B cell (primary cell): ENCODE measurements at regions not wholly inside any gene's neighbourhood (a gene's known extent, or its start where the extent isn't known, plus 50 kb on each side); places are given as distances from the start of the nearest gene placed in this dataset.

Experiments
- ATAC-seq: fragments of 200-7000 bp; cut with Tn5 transposase; one replicate; pipeline ENCODE4 v1.10.0; 2021; ENCODE audit warnings: low read depth, mild to moderate bottlenecking, moderate number of reproducible peaks, moderate library complexity
- CTCF ChIA-PET: fragments of 350-600 bp; sonication (Branson Sonifier 250); formaldehyde crosslinking; loops from one replicate; lab custom pipeline; 2021; ENCODE audit warnings: antibody characterized with exemption, inconsistent platforms; lab: Charles Lee
- POLR2A ChIA-PET: fragments of 350-600 bp; sonication (Branson Sonifier 250); formaldehyde crosslinking; loops from one replicate; lab custom pipeline; 2021; ENCODE audit warnings: antibody characterized with exemption; lab: Charles Lee
- DNase-seq: peaks from one replicate; pipeline ENCODE4 v3.0.0; 2013
- H2AFZ ChIP-seq: 2 replicates; pipeline ENCODE4 v1.6.1; 2012; ENCODE audit warnings: mild to moderate bottlenecking, low read depth, low read length; ENCODE audit not compliant: insufficient read depth, poor library complexity, severe bottlenecking
- H3K27ac ChIP-seq, 2 donors: 1 replicate in 1 of 2; 2 replicates in 1 of 2; pipeline ENCODE4 v1.5.1; 2012 to 2013; ENCODE audit warnings: low read length in 2 of 2, mild to moderate bottlenecking in 2 of 2, moderate library complexity in 1 of 2
- H3K27me3 ChIP-seq, 4 experiments: fragments of 200-600 bp in 1 of 4; sonication (generic) in 1 of 4; replicated peaks in 1 of 4; 1 replicate in 2 of 4; 2 replicates in 2 of 4; pipeline versions ENCODE4 v1.6.1 to v1.7.0; 2013 to 2016; ENCODE audit warnings: low read length in 3 of 4, mild to moderate bottlenecking in 2 of 4, mixed read lengths in 1 of 4, moderate library complexity in 1 of 4; ENCODE audit not compliant: insufficient read depth in 4 of 4, control insufficient read depth in 3 of 4; ENCODE audit errors: control extremely low read depth in 1 of 4
- H3K36me3 ChIP-seq, 2 experiments: replicated peaks in 1 of 2; 1 replicate in 1 of 2; 2 replicates in 1 of 2; pipeline versions ENCODE4 v1.6.1 to v1.7.1; 2013; ENCODE audit warnings: low read length in 1 of 2; ENCODE audit not compliant: insufficient read depth in 2 of 2, control insufficient read depth in 1 of 2; ENCODE audit errors: control extremely low read depth in 1 of 2, extremely low read depth in 1 of 2
- H3K4me1 ChIP-seq, 2 donors: fragments of 200-600 bp in 1 of 2; sonication (generic) in 1 of 2; 1 replicate in 1 of 2; 2 replicates in 1 of 2; pipeline versions ENCODE4 v1.5.1 to v1.6.1; 2013 to 2017; ENCODE audit warnings: low read length in 2 of 2; ENCODE audit not compliant: control insufficient read depth in 2 of 2, insufficient read depth in 2 of 2
- H3K4me2 ChIP-seq: replicated peaks from 2 replicates; pipeline ENCODE3; 2012; ENCODE audit warnings: mild to moderate bottlenecking, low read depth, low read length; ENCODE audit not compliant: poor library complexity, severe bottlenecking
- H3K4me3 ChIP-seq, 5 experiments: fragments of 200-600 bp in 1 of 5; sonication (generic) in 1 of 5; 1 replicate in 3 of 5; 2 replicates in 2 of 5; pipeline versions ENCODE4 v1.5.1 to v1.7.0; 2011 to 2016; ENCODE audit warnings: low read length in 4 of 5, mild to moderate bottlenecking in 4 of 5, low read depth in 2 of 5, control low read depth in 1 of 5, moderate library complexity in 1 of 5; ENCODE audit not compliant: insufficient read depth in 1 of 5; ENCODE audit errors: control extremely low read depth in 1 of 5, extremely low read depth in 1 of 5
- H3K79me2 ChIP-seq: fragments of 200-600 bp; sonication (generic); one replicate; pipeline ENCODE4 v1.6.0; 2016; ENCODE audit warnings: low read length; ENCODE audit not compliant: control insufficient read depth, insufficient read depth
- H3K9ac ChIP-seq: fragments of 200-600 bp; sonication (generic); 2 replicates; pipeline ENCODE4 v1.6.1; 2017; ENCODE audit warnings: mild to moderate bottlenecking, low read length, moderate library complexity
- H3K9me3 ChIP-seq, 3 donors: one replicate each; pipeline versions ENCODE4 v1.6.1 to v1.7.1; 2013; ENCODE audit warnings: low read length in 2 of 3; ENCODE audit not compliant: control insufficient read depth in 2 of 3, insufficient read depth in 1 of 3; ENCODE audit errors: control extremely low read depth in 1 of 3
- H4K20me1 ChIP-seq: 2 replicates; pipeline ENCODE4 v1.6.0; 2012; ENCODE audit warnings: mild to moderate bottlenecking, low read length; ENCODE audit not compliant: insufficient read depth, control insufficient read depth, poor library complexity, severe bottlenecking
- H3K27ac Mint-ChIP-seq: one replicate; pipeline ENCODE4 v1.8.0; 2021; ENCODE audit warnings: mixed read lengths
- H3K27me3 Mint-ChIP-seq: one replicate; pipeline ENCODE4 v1.8.0; 2021; ENCODE audit warnings: mixed read lengths
- H3K4me1 Mint-ChIP-seq: one replicate; pipeline ENCODE4 v1.8.0; 2021; ENCODE audit warnings: mixed read lengths
- H3K4me3 Mint-ChIP-seq: one replicate; pipeline ENCODE4 v1.8.0; 2021; ENCODE audit warnings: mixed read lengths
- H3K9me3 Mint-ChIP-seq: one replicate; pipeline ENCODE4 v1.8.0; 2022; ENCODE audit warnings: mixed read lengths; ENCODE audit not compliant: insufficient read depth
- CTCF ChIP-seq: fragments of 200-600 bp; IDR thresholded peaks from one replicate; pipeline ENCODE4 v1.8.0; 2022; ENCODE audit warnings: antibody characterized with exemption, mild to moderate bottlenecking
- EZH2 ChIP-seq: IDR thresholded peaks from 2 replicates; pipeline ENCODE4 v1.6.1; 2012; ENCODE audit warnings: borderline replicate concordance, low read depth, mild to moderate bottlenecking, moderate library complexity, low read length; ENCODE audit not compliant: insufficient read depth, poor library complexity, severe bottlenecking
- WGBS: methylation state at CpG from one replicate; pipeline ENCODE4 v1.1.5; 2013; ENCODE audit warnings: missing lambda C conversion rate; ENCODE audit not compliant: insufficient coverage; 5-methylcytosine and 5-hydroxymethylcytosine counted together
- intact Hi-C: fragments of 100-400 bp; cut with micrococcal nuclease; formaldehyde crosslinking; loops from one replicate; pipeline ENCODE4 v1.10.0; 2022

- Histone ChIP-seq H3K9ac (no peak overlapping the region), H3K36me3 (no peaks in the 10 kb centered on the region), H3K4me2 (no peak overlapping the region), H3K27me3 (no peaks in the 10 kb centered on the region), H3K27ac (no peak overlapping the region), H3K4me3 (no peak overlapping the region), H4K20me1 (no peaks in the 10 kb centered on the region), H3K4me1 (no peaks in the 10 kb centered on the region), H3K79me2 (no peaks in the 10 kb centered on the region), H3K9me3 (no peaks in the 10 kb centered on the region), H2AFZ (no peak overlapping the region)
- no peak overlapping the region for H3K4me3 Mint-ChIP-seq
- H3K9me3 Mint-ChIP-seq = no peaks in the 10 kb centered on the region
- intact Hi-C loops = no loop called here
- no peak overlapping the region for H3K27ac Mint-ChIP-seq
- no peaks in the 10 kb centered on the region for H3K4me1 Mint-ChIP-seq
- no CpG with 5 or more reads among the region's 1 CpG for WGBS
- ATAC-seq (no peak), DNase-seq (no peak)
- CTCF ChIA-PET = no interaction called here
- no peaks in the 10 kb centered on the region for H3K27me3 Mint-ChIP-seq
- TF ChIP-seq CTCF (no peak), EZH2 (no peak)
- POLR2A ChIA-PET = no interaction called here
Observed at GRCh38 chr18:40168026-40168425, 1787.0 kb upstream of the PIK3C3 start.

- Histone ChIP-seq H2AFZ (no peak overlapping the region), H3K36me3 (no peaks in the 10 kb centered on the region), H3K9ac (no peak overlapping the region), H3K27me3 (no peaks in the 10 kb centered on the region), H3K79me2 (no peaks in the 10 kb centered on the region), H3K4me3 (no peak overlapping the region), H3K9me3 (no peaks in the 10 kb centered on the region), H4K20me1 (no peaks in the 10 kb centered on the region), H3K4me2 (no peak overlapping the region), H3K27ac (no peak overlapping the region), H3K4me1 (no peaks in the 10 kb centered on the region)
- ATAC-seq (no peak), DNase-seq (no peak)
- no peaks in the 10 kb centered on the region for H3K4me1 Mint-ChIP-seq
- H3K27ac Mint-ChIP-seq = no peak overlapping the region
- CTCF ChIA-PET = no interaction called here
- no peaks in the 10 kb centered on the region for H3K9me3 Mint-ChIP-seq
- POLR2A ChIA-PET = no interaction called here
- no peak overlapping the region for H3K4me3 Mint-ChIP-seq
- TF ChIP-seq CTCF (no peak), EZH2 (no peak)
- no peaks in the 10 kb centered on the region for H3K27me3 Mint-ChIP-seq
- intact Hi-C loops = no loop called here
Observed at GRCh38 chr18:40163254-40163653, 1791.8 kb upstream of the PIK3C3 start.
